ENCODE measurements at regions not wholly inside any gene's neighbourhood (a gene's known extent, or its start where the extent isn't known, plus 50 kb on each side); places are given as distances from the start of the nearest gene placed in this dataset.
"Not testable (repeated sequence)": the region's sequence is repeated elsewhere in the genome, so short reads cannot be mapped to it uniquely, and the experiment has no call there.

DNA sequence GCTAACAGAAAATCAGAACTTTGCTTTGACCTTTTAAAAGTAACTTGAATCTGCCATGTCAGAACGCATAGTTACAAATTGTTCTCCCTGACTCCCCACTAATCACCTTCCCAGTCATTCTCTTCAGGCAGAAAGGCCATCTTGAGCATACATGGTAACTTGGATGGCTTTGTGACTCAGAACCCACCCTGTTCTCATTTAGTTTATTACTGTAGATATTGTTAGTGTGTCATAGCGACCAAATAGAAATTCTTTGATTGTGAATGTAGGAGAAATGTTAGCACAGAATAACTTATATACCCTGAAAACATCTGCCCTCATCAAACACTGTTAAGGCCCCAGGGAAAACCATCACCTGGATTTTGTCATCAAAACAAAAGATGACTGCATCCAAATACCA lies 382.0 kb downstream of the MAGEB5 start:
- DNase-seq (ENCODE audit: low read depth in 2 of 2), result no peak

DNA sequence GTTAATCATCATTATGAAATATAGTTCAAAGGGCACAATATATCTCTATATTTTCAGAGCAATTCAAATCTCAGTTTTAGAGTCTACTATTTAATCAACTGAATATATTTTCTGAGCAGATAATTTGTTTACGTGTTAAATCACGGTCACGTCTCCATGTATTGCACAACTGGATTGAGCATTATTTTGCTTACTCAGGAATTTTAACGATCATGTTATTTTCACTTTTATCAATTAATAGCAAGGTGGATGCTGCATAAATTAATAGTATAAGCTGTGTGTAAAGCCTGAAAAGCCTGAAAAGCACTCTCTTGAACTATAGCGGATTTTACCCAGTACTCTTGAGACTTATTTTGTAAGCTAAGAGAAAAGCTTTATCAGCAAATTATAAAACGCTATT lies 374.9 kb downstream of the MAGEB5 start:
- DNase-seq (ENCODE audit: low read depth in 2 of 2), result no peak

DNA sequence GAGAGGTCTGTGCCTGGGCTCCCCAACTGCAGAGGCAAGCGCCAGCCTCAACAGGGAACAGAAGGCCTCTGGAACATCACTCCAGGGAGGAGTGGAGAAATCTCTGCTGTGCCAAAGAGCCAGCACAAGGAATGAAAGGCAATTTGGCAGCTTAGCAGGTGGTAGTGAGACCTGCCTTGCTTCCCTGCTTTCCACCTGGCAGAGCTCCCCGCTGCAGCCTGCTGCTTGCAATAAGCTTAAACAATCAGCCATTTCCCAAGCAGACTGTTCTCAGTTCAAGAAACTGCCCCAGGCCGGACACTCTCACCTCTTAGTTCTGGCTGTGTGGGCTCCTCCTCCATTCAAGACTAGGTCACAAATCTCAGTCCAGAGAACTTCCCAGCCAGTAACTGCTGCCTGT lies 370.6 kb downstream of the MAGEB5 start:
- no peak for DNase-seq (ENCODE audit: low read depth in 2 of 2)

DNA sequence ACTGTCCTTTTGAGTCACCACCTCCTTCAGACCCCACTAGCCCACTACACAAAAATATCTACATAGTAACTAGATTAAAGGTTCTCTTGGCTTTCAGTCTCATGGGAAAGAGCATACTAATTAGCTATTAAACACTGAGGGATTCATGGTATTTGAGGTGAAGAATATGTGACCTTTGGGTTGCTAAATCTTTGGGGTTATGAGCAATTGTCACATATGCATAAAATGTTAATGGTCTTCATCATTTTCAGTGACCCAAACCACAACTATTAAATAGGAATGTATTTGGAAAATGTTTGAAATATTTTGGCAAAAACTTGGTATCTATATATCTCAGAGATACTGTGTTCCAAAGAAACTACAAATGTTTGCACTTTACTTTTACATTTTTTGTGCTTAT lies 365.1 kb downstream of the MAGEB5 start:
- DNase-seq (ENCODE audit: low read depth in 2 of 2), result no peak

DNA sequence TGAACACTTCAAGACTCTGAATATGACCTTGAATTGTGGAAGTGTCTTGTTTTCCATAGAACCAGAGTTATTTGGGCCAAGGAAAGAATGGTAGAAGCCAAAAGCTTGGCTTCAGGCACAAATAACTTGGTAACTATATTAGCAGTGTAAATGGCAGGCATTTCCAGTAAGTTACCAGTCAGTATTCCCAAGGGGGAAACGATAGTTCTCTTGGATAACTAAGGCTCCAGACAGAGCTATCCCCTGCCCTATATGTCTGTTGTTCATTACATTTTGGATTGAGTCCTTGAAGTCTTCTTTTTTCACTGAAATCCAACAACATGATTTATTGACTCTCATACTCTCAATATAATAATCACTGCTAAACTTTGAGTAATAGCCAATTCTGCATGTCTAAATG lies 364.1 kb downstream of the MAGEB5 start:
- DNase-seq (ENCODE audit: low read depth in 2 of 2), result no peak

DNA sequence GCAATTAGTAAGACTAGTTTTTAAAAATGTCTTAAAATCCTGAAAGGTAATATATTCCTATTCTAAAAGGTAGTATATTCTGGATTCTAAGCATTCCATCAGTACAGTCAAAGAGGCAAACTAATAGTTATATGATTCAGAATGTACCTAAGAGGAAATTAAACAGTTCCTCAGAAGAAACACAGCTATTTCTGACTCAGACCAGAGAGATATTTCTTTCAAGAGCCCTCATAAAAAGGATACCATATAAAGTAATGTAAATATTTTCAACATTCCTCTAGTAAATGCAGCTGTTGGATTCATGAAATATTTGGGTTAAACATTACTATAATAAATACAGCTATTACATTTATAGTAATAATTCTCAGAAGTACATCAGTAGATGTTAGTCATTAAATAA lies 358.3 kb downstream of the MAGEB5 start:
- DNase-seq (ENCODE audit: low read depth in 2 of 2), result no peak

DNA sequence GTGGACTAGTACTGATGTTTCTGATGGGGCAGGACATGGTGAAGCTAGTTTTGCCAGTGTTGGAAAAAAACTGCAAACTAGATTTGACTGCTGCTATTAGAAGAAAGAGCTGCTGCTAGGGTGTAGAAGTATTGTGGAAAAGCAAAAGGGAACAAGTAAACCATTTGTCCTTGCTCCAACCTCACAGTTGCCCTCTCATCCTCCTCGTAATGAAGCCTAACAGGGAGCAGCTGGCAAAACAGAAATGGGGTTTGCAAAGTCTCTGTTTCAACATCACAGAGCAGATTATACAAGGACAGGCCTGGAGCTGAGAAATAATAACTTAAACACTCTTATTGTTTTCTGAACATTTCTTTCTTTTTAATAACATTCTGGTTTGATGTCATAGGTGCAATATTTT lies 346.2 kb downstream of the MAGEB5 start:
- DNase-seq (ENCODE audit: low read depth in 2 of 2), result no peak

DNA sequence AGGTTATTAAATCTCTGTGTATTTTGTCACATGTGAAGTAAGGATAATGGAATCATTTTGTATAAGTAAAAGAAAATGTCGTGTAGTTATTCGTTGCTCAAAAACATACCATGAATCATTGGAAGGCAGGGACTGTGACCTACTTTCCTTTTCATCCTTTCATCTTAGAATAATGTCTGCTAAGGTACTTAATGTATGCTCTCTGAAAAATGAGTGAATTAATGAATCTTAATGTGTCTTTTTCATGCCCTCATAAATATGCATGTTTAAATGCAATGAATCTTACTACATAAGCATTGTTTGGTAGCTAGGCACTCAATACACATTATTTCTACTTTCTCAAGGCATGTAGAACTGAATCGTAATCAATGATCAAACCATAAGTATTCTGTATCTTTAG lies 343.9 kb downstream of the MAGEB5 start:
- DNase-seq (ENCODE audit: low read depth in 2 of 2), result no peak

DNA sequence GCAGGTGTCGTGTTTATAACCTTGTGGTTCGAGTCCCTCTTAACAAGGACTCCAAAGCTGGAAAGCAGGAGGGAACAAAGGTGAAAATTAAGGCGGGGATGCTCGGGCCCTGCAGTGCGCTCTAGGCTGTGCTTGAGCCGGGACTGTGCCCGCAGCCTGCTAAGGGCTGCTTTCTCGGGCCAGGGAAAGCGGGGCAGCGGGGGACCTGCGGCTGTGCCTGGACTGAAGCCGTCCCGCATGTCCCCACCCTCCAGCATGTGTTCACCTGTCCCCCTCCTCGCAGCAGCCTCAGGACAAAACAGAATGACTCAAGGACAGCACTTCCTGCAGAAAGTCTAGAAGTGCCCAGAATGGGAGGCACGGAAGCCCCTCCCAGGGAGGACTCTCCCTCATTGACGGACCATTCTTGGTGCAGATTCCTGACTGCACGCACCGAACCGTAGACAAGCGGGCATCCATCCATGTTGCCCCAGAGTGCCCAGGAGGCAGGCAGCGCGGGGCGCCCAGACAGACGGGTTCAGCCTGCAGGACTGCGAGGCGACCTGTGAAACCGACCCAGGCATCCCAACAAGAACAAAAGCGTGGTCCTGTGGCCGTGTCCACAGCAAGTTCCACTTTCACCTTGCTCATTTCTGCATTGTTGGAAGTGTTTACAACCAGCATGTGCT lies 342.9 kb downstream of the MAGEB5 start:
- DNase-seq (ENCODE audit: low read depth in 2 of 2), result no peak

DNA sequence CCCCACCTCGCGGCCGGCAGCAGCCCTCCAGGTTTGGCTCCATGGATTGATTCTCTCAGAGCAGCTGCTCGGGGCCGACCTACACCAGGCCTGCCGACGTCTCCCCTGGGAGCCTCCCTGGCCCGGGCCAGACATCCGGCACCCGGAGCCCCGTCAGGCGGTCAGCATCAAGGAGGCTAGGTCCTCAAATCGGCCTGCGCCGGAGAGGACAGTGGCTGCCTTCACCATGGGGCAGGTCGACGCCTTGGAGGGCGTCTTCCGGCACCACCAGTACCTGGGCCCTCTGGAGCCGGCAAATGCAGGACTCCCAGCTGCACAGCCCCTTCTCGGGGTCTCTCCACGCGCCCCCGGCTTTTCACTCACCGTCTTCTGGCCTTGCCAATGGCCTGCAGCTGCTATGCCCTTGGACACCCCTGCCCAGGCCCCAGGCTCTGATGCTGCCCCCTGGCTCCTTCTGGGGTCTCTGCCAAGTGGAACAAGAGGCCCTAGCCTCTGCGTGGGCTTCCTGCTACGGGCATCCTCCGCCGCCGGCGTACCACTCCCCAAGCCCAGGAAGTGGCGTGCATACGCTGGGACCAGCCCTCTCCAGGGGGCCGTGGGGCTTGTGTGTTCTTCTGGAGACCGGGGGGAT lies 341.8 kb downstream of the MAGEB5 start:
- DNase-seq (ENCODE audit: low read depth in 2 of 2), result no peak

DNA sequence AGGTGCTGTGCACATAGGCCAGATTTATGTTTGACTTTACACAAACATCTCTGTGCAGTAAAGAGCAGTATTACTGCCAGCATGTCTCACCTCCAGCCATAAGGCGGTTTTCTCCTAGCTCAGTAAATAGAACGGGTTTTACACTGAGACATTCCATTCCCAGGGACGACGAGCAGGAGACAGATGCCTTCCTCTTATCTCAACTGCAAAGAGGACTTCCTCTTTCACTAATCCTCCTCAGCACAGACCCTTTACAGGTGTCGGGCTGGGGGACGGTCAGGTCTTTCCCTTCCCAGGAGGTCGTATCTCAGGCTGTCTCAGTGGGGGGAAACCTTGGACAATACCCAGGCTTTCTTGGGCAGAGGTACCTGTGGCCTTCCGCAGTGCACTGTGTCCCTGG lies 309.8 kb downstream of the MAGEB5 start:
- DNase-seq (ENCODE audit: low read depth in 2 of 2), result not testable (repeated sequence)

DNA sequence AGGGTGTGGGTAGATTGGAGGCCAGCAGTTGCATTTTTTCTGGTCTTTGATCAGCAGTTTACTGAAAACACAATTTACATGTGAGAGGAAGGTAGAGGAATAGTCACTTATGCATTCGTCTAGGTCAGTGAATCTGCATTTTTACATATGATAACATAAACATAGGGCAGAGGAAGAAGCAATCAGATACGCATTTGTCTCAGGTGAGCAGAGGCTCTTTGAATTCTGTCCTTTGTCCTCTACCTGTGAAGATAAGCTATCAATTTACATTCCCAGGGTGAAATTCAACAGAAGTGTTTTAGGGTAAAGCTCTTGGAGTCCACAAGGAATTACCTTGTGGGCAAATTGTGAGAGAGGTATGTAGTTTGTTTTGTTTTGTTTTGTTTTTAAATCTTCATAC lies 306.5 kb downstream of the MAGEB5 start:
- no peak for DNase-seq (ENCODE audit: low read depth in 2 of 2)

DNA sequence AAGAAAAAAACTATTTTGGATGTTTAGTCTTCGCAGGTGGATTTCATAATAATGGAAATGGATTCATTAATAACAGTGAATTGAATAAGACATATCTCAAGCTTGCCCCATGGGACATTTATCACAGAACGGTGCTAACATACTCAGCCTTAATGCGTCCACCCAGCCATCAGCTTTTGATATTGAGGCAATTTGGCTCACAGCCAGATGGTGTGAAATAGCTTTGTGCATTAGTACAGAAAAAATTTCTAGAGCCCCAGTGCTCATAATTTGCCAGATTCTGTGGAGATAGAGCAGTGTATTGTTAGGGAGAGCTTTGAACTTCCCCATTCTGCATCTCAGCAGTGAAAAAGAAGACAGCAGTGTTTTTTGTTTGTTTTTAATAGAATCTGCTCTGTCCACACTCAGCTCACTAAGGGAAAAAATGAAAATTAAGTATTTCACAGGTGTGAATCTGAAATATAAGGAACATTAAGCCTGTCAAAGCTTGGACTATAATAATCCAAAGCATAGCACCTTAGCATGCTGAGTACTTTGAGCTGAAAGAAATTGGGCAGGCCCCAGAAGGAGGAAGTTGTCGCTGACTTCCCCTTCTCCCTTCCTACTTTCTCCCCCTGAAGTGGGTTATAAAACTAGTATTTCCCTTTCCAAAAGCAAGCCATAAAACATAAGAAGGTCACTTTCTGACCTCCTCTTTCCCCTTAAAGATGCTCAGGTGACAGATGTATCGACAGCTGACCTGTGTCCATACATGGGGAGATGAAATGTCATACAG lies 295.8 kb downstream of the MAGEB5 start:
- DNase-seq (ENCODE audit: low read depth in 2 of 2), result no peak

DNA sequence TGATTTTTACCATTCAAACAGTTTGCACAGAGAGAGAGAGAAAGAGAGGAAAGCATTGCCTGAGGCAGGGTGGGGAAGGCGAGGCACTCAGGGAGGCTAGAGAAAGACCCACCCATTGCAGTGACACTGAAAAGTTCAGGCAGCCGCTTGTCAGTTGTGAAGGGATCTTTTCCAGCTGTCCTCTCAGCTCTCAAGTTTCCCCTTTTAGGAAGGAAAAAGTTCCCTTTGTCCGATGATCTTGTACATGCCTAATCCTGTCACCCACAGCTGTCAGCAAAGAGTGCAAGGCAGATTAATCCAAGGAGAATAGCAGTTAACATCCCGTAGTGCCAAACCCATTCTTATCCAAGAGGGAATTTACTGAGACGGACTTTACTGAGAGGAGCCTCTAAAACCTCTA lies 255.0 kb downstream of the MAGEB5 start:
- DNase-seq (ENCODE audit: low read depth in 2 of 2), result no peak

DNA sequence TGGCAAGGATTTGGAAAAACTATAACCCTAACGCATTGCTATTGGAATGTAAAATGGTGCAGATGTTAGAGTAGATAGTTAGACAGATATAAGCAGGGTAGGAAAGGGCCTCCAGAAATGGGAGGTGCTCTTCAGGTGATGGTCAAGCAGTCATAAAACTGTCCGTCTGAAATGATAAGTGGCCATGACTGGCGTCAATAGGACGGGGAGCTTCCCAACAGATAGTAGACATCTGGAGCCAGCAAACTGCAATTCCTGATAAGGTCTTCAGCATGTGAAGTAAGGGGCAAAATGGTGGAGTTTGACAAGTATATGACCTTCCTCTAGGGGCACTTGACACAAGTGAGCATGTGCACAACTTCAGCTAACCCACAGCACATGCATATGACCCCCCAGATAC lies 250.4 kb downstream of the MAGEB5 start:
- no peak for DNase-seq (ENCODE audit: low read depth in 2 of 2)

DNA sequence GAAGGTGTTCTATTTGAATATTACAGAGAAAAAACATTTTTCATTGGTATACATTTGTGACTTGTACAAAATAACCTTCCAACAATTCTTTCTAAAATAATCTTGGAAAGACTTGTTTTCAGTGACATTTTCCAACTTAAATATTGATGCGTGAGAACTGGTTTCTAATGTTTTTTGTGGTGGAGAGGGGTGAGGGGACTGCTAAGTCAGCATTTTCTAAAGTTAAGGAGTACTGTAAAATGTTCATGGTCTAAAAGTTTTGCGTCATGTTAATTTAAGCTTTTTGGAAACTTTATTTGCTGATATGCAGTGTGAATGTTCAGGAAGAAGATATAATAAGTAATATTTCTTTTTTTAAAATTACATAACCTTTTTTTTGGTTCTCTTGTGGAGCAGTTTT lies 229.3 kb downstream of the MAGEB5 start:
- no peak for DNase-seq (ENCODE audit: low read depth in 2 of 2)

DNA sequence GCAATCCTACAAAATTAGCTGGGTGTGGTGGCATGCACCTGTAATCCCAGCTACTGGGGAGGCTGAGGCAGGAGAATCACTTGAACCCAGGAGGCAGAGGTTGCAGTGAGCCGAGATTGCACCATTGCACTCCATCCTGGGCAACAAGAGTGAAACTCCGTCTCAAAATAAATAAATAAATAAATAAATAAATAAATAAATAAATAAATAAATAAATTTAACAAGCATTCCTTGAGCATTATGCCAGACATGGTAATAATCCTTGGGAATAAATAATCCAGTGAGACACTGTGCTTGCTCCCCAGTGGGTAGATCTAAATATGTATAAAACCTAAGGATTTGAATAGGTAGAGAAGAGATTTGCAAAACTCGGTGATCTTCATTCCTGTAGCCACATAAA lies 228.4 kb downstream of the MAGEB5 start:
- not testable (repeated sequence) for DNase-seq (ENCODE audit: low read depth in 2 of 2)

DNA sequence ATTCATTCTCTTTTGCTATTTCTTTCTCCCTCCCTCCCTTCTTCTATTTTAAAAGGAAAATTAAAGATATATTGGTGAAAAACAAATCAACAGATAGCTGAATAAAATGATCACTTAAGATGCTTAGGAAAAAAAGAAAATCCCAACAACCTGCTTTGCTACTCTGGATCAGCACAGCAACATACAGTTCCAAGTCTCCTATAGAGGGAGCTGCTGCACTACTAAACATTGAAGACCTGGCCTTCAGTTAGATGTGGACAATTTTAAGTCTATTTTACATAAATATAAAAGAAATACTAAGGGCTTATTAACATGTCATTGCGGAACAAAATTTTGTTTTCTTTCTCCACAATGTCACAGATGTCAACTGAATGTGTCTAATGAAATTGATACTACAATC lies 226.4 kb downstream of the MAGEB5 start:
- no peak for DNase-seq (ENCODE audit: low read depth in 2 of 2)

DNA sequence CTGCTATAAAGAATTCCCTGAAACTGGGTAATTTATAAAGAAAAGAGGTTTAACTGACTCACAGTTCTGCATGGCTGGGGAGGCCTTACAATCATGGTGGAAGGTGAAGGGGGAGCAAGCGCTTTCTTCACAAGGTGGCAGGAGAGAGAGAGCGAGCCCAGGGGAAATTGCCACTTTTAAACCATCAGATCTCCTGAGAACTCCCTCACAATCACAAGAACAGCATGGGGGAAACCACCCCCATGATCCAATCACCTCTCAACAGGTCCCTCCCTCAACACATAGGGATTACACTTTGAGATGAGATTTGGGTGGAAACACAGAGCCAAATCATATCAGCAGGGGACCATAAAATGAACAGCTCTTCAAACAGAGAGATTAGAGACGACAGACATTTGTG lies 198.6 kb downstream of the MAGEB5 start:
- no peak for DNase-seq (ENCODE audit: low read depth in 2 of 2)

DNA sequence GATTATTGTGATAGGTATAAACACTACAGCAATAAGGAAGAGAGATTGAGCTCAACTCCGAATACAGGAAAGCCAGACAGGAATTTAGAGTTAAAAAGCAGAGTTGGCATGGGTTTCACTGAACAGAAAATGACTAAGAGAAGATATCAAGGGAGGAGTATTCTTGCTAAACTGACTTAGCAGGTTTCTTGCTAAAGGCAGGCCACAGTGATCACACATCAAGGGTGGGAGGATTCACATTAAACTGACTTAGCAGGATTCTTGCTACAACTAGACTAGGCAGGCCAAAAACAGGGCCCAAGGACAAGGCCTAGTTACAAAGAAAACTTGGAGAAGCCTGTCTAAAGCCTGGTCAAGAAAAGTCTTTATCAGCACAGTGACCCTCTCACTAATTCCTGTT lies 195.1 kb downstream of the MAGEB5 start:
- DNase-seq (ENCODE audit: low read depth in 2 of 2), result no peak

DNA sequence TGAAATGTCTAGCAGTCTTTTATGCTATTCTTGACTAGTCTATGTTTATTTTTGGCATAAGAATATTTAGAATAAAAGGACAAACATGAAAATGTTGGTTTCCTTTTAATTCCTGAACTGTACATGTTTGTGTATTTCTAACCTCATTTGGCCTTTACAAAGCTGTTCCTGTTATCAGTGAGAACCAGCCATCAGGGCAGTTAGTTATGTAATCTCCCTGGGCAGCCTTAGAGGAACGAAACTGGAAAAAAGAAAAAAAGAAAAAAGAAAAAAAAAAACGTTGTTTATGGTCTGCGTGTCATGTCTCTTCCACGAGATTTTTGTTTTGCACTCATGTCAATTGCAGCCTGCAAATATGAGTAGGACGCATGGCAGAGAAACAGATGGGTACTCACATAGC lies 193.7 kb downstream of the MAGEB5 start:
- no peak for DNase-seq (ENCODE audit: low read depth in 2 of 2)

DNA sequence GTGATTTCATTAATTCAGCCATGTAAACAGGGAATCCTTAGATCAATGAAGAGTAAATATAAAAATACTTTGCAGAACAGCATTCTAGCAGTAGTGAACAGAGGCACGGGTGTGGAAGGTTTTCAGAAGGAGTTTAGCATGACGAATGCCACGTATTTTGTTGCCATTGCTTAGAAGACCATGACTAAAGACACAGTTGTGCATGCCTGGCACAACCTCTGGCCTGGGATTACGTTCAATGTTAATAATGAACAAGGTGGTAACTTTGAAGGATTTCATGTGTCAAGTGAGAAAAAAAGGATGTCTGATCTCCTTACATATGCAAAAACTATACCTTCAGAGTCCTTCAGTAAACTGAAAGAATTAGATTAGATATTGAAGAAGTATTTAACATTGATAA lies 171.9 kb downstream of the MAGEB5 start:
- no peak for DNase-seq (ENCODE audit: low read depth in 2 of 2)

DNA sequence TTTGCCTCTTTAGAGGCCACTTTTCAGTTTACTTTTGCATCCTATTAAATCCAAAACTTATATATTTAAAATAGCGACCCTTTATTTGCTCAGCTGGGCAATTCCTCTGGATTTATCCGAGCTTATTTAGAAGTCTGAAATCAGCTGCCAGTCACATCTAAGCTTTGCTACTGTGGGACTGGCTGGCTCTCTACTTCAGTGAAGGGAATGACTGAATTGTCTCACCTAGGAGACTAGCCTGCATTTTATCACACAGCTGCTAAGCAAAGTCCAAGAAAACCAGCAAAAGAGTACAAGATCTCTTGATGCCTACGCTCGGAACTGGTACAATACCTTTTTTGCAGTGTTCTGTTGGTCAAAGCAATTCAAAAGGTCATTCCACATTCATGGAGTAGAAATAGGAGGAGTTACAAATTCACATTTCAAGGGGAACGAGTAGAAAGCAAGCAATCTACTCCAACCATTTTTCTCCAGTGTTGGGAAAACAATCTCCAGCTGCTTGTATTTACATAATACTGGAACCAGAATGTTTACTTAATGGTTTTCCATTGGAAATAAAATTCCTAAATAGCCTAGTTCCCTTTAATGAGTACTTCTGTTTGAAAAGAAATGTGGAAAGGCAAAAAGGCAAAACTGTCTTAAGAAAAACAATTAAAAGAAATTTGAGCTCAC lies 160.2 kb downstream of the MAGEB5 start:
- no peak for DNase-seq (ENCODE audit: low read depth in 2 of 2)

All from stimulated activated CD4-positive, alpha-beta T cell treated with anti-CD3 and anti-CD28 coated beads, Interleukin-1b, Interleukin-23, amount 100 ng/mL, for 4 hours (primary cell).